GM23338 (cell line): ENCODE measurements at regions not wholly inside any gene's neighbourhood (a gene's known extent, or its start where the extent isn't known, plus 50 kb on each side); places are given as distances from the start of the nearest gene placed in this dataset.

Experiments
- ATAC-seq: fragments of 200-7000 bp; cut with Tn5 transposase; 3 replicates; pipeline ENCODE4 v1.9.1; 2020
- DNase-seq: peaks from one replicate; pipeline ENCODE4 v3.0.0-alpha.2; 2015; ENCODE audit warnings: low spot score
- H2AFZ ChIP-seq: fragments of 200-600 bp; sonication (generic); 2 replicates; pipeline ENCODE4 v1.8.0; 2016; ENCODE audit warnings: antibody characterized with exemption, mild to moderate bottlenecking, moderate library complexity
- H3F3A ChIP-seq: fragments of 200-600 bp; sonication (generic); replicated peaks from 2 replicates; pipeline ENCODE4 v1.8.0; 2017; ENCODE audit warnings: antibody characterized with exemption, mixed run types, low read depth
- H3K27ac ChIP-seq: fragments of 200-600 bp; sonication (generic); 2 replicates; pipeline ENCODE4 v1.6.1; 2016; ENCODE audit warnings: low read depth
- H3K27me3 ChIP-seq: fragments of 200-600 bp; sonication (generic); 2 replicates; pipeline ENCODE4 v1.8.0; 2016; ENCODE audit warnings: mild to moderate bottlenecking, mixed run types, moderate library complexity; ENCODE audit not compliant: insufficient read depth
- H3K36me3 ChIP-seq: fragments of 200-600 bp; sonication (generic); 2 replicates; pipeline ENCODE4 v1.8.0; 2016; ENCODE audit warnings: mild to moderate bottlenecking; ENCODE audit not compliant: insufficient read depth
- H3K4me1 ChIP-seq: fragments of 200-600 bp; sonication (generic); 2 replicates; pipeline ENCODE4 v1.8.0; 2016; ENCODE audit warnings: mild to moderate bottlenecking, moderate library complexity; ENCODE audit not compliant: insufficient read depth
- H3K4me2 ChIP-seq: fragments of 200-600 bp; sonication (generic); 2 replicates; pipeline ENCODE4 v1.7.1; 2017; ENCODE audit warnings: mixed run types
- H3K4me3 ChIP-seq: fragments of 200-600 bp; sonication (generic); 2 replicates; pipeline ENCODE4 v1.6.1; 2016; ENCODE audit warnings: mixed run types
- H3K79me2 ChIP-seq: fragments of 200-600 bp; sonication (generic); replicated peaks from 2 replicates; pipeline ENCODE4 v1.8.0; 2017; ENCODE audit warnings: mild to moderate bottlenecking; ENCODE audit not compliant: insufficient read depth
- H3K9me2 ChIP-seq: fragments of 200-600 bp; sonication (generic); 2 replicates; pipeline ENCODE4 v1.8.0; 2017; ENCODE audit not compliant: insufficient read depth
- H4K20me1 ChIP-seq: fragments of 200-600 bp; sonication (generic); replicated peaks from 2 replicates; pipeline ENCODE4 v1.8.0; 2017; ENCODE audit warnings: mild to moderate bottlenecking; ENCODE audit not compliant: insufficient read depth
- H3K27ac Mint-ChIP-seq: 2 replicates; pipeline ENCODE4 v1.8.0; 2020; ENCODE audit warnings: inconsistent platforms, mild to moderate bottlenecking, moderate library complexity, mixed read lengths
- H3K27me3 Mint-ChIP-seq: 3 replicates; pipeline ENCODE4 v1.8.0; 2022; ENCODE audit warnings: low read depth, mild to moderate bottlenecking, moderate library complexity, mixed read lengths, inconsistent platforms; ENCODE audit not compliant: insufficient read depth, poor library complexity
- H3K36me3 Mint-ChIP-seq: 3 replicates; pipeline ENCODE4 v1.8.0; 2021; ENCODE audit warnings: low read depth, mild to moderate bottlenecking, inconsistent platforms, moderate library complexity, mixed read lengths
- H3K4me1 Mint-ChIP-seq: 3 replicates; pipeline ENCODE4 v1.8.0; 2020; ENCODE audit warnings: mild to moderate bottlenecking, inconsistent platforms, mixed read lengths
- H3K4me3 Mint-ChIP-seq: 3 replicates; pipeline ENCODE4 v1.8.0; 2021; ENCODE audit warnings: moderate library complexity, mild to moderate bottlenecking, inconsistent platforms, mixed read lengths
- H3K9me3 Mint-ChIP-seq: 3 replicates; pipeline ENCODE4 v1.8.0; 2020; ENCODE audit warnings: moderate library complexity, mild to moderate bottlenecking, inconsistent platforms, mixed read lengths
- CTCF ChIP-seq, 2 experiments: fragments of 200-600 bp in 1 of 2; sonication (generic) in 1 of 2; conservative IDR thresholded peaks; 2 replicates each; pipeline versions ENCODE4 v1.5.1 to v1.6.1; 2016 to 2017; ENCODE audit warnings: antibody characterized with exemption in 2 of 2, low read depth in 2 of 2, mild to moderate bottlenecking in 2 of 2, moderate library complexity in 1 of 2
- ETS1 ChIP-seq: IDR thresholded peaks from 2 replicates; pipeline ENCODE4 v1.6.1; 2016; ENCODE audit warnings: antibody characterized with exemption
- EZH2phosphoT487 ChIP-seq: fragments of 200-600 bp; sonication (generic); IDR thresholded peaks from one replicate; pipeline ENCODE4 v1.8.1; 2018; ENCODE audit warnings: antibody characterized with exemption; ENCODE audit not compliant: unreplicated experiment
- JUNB ChIP-seq: IDR thresholded peaks from one replicate; pipeline ENCODE4 v1.6.1; 2016; ENCODE audit warnings: antibody characterized with exemption; ENCODE audit not compliant: unreplicated experiment
- NANOG ChIP-seq: IDR thresholded peaks from 2 replicates; pipeline ENCODE4 v1.6.1; 2016; ENCODE audit warnings: antibody characterized with exemption, borderline replicate concordance
- POLR2AphosphoS5 ChIP-seq: IDR thresholded peaks from 2 replicates; pipeline ENCODE4 v1.6.1; 2016; ENCODE audit warnings: antibody characterized with exemption, low read depth
- REST ChIP-seq: IDR thresholded peaks from one replicate; pipeline ENCODE4 v1.6.1; 2018; ENCODE audit warnings: antibody characterized with exemption; ENCODE audit not compliant: unreplicated experiment
- STAT1 ChIP-seq: IDR thresholded peaks from one replicate; pipeline ENCODE4 v1.6.1; 2016; ENCODE audit warnings: antibody characterized with exemption; ENCODE audit not compliant: unreplicated experiment
- ZNF114 ChIP-seq: fragments of 250-450 bp; sonication (Bioruptor Pico); IDR thresholded peaks from 2 replicates; pipeline ENCODE4 v1.5.0; 2020; ENCODE audit warnings: mild to moderate bottlenecking, moderate library complexity

GRCh38 chr21:38667291-38667870, 138.3 kb upstream of the ETS2 start:
- Mint-ChIP-seq H3K4me1 (peaks cover 18% of the 10 kb centered on the region), H3K27me3 (peaks cover 9% of the 10 kb centered on the region), H3K9me3 (no peaks in the 10 kb centered on the region), H3K4me3 (no peak overlapping the region), H3K27ac (no peak overlapping the region), H3K36me3 (no peaks in the 10 kb centered on the region)
- Histone ChIP-seq H3K27ac (no peak overlapping the region), H3K4me1 (peaks cover 13% of the 10 kb centered on the region; the same call in 1 of the 2 replicates), H3K4me2 (no peak overlapping the region), H3K4me3 (no peak overlapping the region), H3K27me3 (no peaks in the 10 kb centered on the region), H3K36me3 (no peaks in the 10 kb centered on the region), H4K20me1 (no peaks in the 10 kb centered on the region), H3K9me2 (peaks cover 4% of the 10 kb centered on the region; the same call in 1 of the 2 replicates), H2AFZ (peak overlapping the region; percentile 28; the same call in 1 of the 2 replicates), H3K79me2 (no peaks in the 10 kb centered on the region), H3F3A (no peaks in the 10 kb centered on the region)
- DNase-seq, result no peak
- TF ChIP-seq EZH2phosphoT487, result no peak
- no peak for TF ChIP-seq NANOG
- ATAC-seq, result no peak

GRCh38 chr21:38668067-38668466, 137.7 kb upstream of the ETS2 start:
- Mint-ChIP-seq H3K4me3 (no peak overlapping the region), H3K27me3 (peaks cover 9% of the 10 kb centered on the region), H3K36me3 (no peaks in the 10 kb centered on the region), H3K4me1 (peaks cover 14% of the 10 kb centered on the region), H3K9me3 (no peaks in the 10 kb centered on the region), H3K27ac (no peak overlapping the region)
- DNase-seq (no peak), ATAC-seq (no peak)
- no peak overlapping the region for H3K4me2 ChIP-seq
- no peaks in the 10 kb centered on the region for H3K27me3 ChIP-seq
- 0 out of 2 replicates have a peak overlapping the region, but pooled peaks have one; percentile 7 for H2AFZ ChIP-seq
- H4K20me1 ChIP-seq, result no peaks in the 10 kb centered on the region
- no peak overlapping the region for H3K4me3 ChIP-seq
- no peaks in the 10 kb centered on the region for H3K79me2 ChIP-seq
- H3F3A ChIP-seq, result no peaks in the 10 kb centered on the region
- H3K36me3 ChIP-seq, result no peaks in the 10 kb centered on the region
- H3K4me1 ChIP-seq, result peaks cover 12% of the 10 kb centered on the region; the same call in 1 of the 2 replicates
- no peak overlapping the region for H3K27ac ChIP-seq
- peaks cover 4% of the 10 kb centered on the region; the same call in 1 of the 2 replicates for H3K9me2 ChIP-seq
- no peak for TF ChIP-seq ETS1
- TF ChIP-seq POLR2AphosphoS5, result no peak
- no peak for TF ChIP-seq CTCF (conservative IDR thresholded peaks at IDR 0.05; ENCODE audit: low read depth in 2 of 2)
- TF ChIP-seq ZNF114 (CRISPR knock-in tag), result no peak
- no peak for TF ChIP-seq NANOG
- TF ChIP-seq JUNB, result no peak
- no peak for TF ChIP-seq STAT1
- TF ChIP-seq REST, result no peak
